Astrocyte (in vitro differentiated cells and primary cell): ENCODE measurements at regions not wholly inside any gene's neighbourhood (a gene's known extent, or its start where the extent isn't known, plus 50 kb on each side); places are given as distances from the start of the nearest gene placed in this dataset.

Experiments used
- DNase-seq: peaks from one replicate; pipeline ENCODE4 v3.0.0-alpha.2; 2010; ENCODE audit warnings: low read depth
- FAIRE-seq: peaks from 2 replicates; lab custom pipeline; 2011; peaks lifted over from hg19 to GRCh38; lab: Jason Lieb, UNC
- H2AFZ ChIP-seq: 2 replicates; pipeline ENCODE4 v1.6.0; 2012; ENCODE audit warnings: low read depth, low read length, inconsistent platforms
- H3K27ac ChIP-seq: 2 replicates; pipeline ENCODE4 v1.5.1; 2011; ENCODE audit warnings: low read depth, low read length, inconsistent platforms
- H3K27me3 ChIP-seq: 2 replicates; pipeline ENCODE4 v1.6.0; 2011; ENCODE audit warnings: low read length, inconsistent platforms; ENCODE audit not compliant: insufficient read depth
- H3K36me3 ChIP-seq: 2 replicates; pipeline ENCODE4 v1.5.1; 2011; ENCODE audit warnings: low read length, inconsistent platforms; ENCODE audit not compliant: insufficient read depth
- H3K4me1 ChIP-seq: 2 replicates; pipeline ENCODE4 v1.5.1; 2011; ENCODE audit warnings: low read length, inconsistent platforms; ENCODE audit not compliant: insufficient read depth
- H3K4me2 ChIP-seq: 2 replicates; pipeline ENCODE4 v1.6.0; 2012; ENCODE audit warnings: low read length, inconsistent platforms
- H3K4me3 ChIP-seq: 2 replicates; pipeline ENCODE4 v1.5.1; 2011; ENCODE audit warnings: low read depth, mild to moderate bottlenecking, low read length, inconsistent platforms; ENCODE audit not compliant: insufficient read depth
- H3K79me2 ChIP-seq: 2 replicates; pipeline ENCODE4 v1.6.0; 2012; ENCODE audit warnings: mild to moderate bottlenecking, low read length, inconsistent platforms; ENCODE audit not compliant: insufficient read depth
- H3K9ac ChIP-seq: 2 replicates; pipeline ENCODE4 v1.6.0; 2012; ENCODE audit warnings: mild to moderate bottlenecking, low read length, inconsistent platforms
- H3K9me3 ChIP-seq: 2 replicates; pipeline ENCODE4 v1.5.1; 2012; ENCODE audit warnings: low read depth, mild to moderate bottlenecking, low read length, inconsistent platforms; ENCODE audit not compliant: insufficient read depth
- H4K20me1 ChIP-seq: 2 replicates; pipeline ENCODE4 v1.6.0; 2012; ENCODE audit warnings: low read length, inconsistent platforms; ENCODE audit not compliant: insufficient read depth
- H3K27ac Mint-ChIP-seq: one replicate; pipeline ENCODE4 v1.8.0; 2021; ENCODE audit warnings: mild to moderate bottlenecking, mixed read lengths; ENCODE audit not compliant: unreplicated experiment
- H3K27me3 Mint-ChIP-seq: one replicate; pipeline ENCODE4 v1.8.0; 2021; ENCODE audit warnings: low read depth, mixed read lengths; ENCODE audit not compliant: unreplicated experiment
- H3K36me3 Mint-ChIP-seq: one replicate; pipeline ENCODE4 v1.8.0; 2021; ENCODE audit warnings: low read depth, mixed read lengths; ENCODE audit not compliant: unreplicated experiment
- H3K4me1 Mint-ChIP-seq: one replicate; pipeline ENCODE4 v1.8.0; 2021; ENCODE audit warnings: low read depth, mixed read lengths; ENCODE audit not compliant: unreplicated experiment
- H3K4me3 Mint-ChIP-seq: one replicate; pipeline ENCODE4 v1.8.0; 2021; ENCODE audit warnings: mild to moderate bottlenecking, moderate library complexity, mixed read lengths; ENCODE audit not compliant: unreplicated experiment
- H3K9me3 Mint-ChIP-seq: one replicate; pipeline ENCODE4 v1.8.0; 2021; ENCODE audit warnings: mild to moderate bottlenecking, mixed read lengths; ENCODE audit not compliant: unreplicated experiment
- EZH2 ChIP-seq: IDR thresholded peaks from 2 replicates; pipeline ENCODE4 v1.6.1; 2012; ENCODE audit warnings: mild to moderate bottlenecking, low read length, inconsistent platforms; ENCODE audit not compliant: insufficient read depth
- TF ChIP-seq, protein P1 (sequence below): IDR thresholded peaks from 2 replicates; pipeline ENCODE4 v1.5.1; 2011; ENCODE audit warnings: low read depth, mild to moderate bottlenecking, inconsistent platforms, low read length, moderate library complexity; ENCODE audit not compliant: insufficient read depth

- H3K4me2 ChIP-seq, result no peak overlapping the region
- DNase-seq (no peak), FAIRE-seq (no peak)
- H3K4me1 Mint-ChIP-seq, result no peaks in the 10 kb centered on the region
- H3K79me2 ChIP-seq, result no peaks in the 10 kb centered on the region
- H3K27me3 ChIP-seq, result no peaks in the 10 kb centered on the region
- no peak overlapping the region for H3K4me3 ChIP-seq
- H3K9me3 ChIP-seq, result no peaks in the 10 kb centered on the region
- no peaks in the 10 kb centered on the region for H3K36me3 Mint-ChIP-seq
- peaks cover 1% of the 10 kb centered on the region for H3K9me3 Mint-ChIP-seq
- H4K20me1 ChIP-seq, result no peaks in the 10 kb centered on the region
- no peak overlapping the region for H3K9ac ChIP-seq
- H3K4me3 Mint-ChIP-seq, result no peak overlapping the region
- H3K27ac Mint-ChIP-seq, result no peak overlapping the region
- no peak overlapping the region for H3K27ac ChIP-seq
- no peaks in the 10 kb centered on the region for H3K4me1 ChIP-seq
- TF ChIP-seq EZH2, result no peak
- TF ChIP-seq, protein P1, sequence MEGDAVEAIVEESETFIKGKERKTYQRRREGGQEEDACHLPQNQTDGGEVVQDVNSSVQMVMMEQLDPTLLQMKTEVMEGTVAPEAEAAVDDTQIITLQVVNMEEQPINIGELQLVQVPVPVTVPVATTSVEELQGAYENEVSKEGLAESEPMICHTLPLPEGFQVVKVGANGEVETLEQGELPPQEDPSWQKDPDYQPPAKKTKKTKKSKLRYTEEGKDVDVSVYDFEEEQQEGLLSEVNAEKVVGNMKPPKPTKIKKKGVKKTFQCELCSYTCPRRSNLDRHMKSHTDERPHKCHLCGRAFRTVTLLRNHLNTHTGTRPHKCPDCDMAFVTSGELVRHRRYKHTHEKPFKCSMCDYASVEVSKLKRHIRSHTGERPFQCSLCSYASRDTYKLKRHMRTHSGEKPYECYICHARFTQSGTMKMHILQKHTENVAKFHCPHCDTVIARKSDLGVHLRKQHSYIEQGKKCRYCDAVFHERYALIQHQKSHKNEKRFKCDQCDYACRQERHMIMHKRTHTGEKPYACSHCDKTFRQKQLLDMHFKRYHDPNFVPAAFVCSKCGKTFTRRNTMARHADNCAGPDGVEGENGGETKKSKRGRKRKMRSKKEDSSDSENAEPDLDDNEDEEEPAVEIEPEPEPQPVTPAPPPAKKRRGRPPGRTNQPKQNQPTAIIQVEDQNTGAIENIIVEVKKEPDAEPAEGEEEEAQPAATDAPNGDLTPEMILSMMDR, result no peak
- H3K27me3 Mint-ChIP-seq, result no peaks in the 10 kb centered on the region
- H2AFZ ChIP-seq, result no peak overlapping the region
- no peaks in the 10 kb centered on the region for H3K36me3 ChIP-seq
Observed at GRCh38 chr9:24625097-24625496, 79.4 kb upstream of the IZUMO3 start.

DNA sequence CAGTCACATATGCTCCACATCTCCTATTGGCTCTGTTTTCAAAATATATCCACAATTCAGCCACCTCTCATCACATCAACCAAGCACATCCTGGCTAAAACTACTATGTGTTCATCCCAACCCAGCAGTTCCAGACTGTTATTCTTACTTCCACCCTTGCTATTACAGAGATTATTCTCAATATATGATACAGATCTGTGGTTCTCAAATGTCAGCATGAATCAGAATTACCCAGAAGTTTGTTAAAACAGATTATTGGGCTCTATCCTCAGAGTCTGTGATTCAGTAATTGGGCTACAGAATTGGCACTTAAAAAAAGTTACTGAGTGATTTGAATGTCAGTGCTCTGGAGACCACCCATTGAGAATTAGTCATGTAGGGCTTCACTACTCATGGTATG lies 78.8 kb upstream of the IZUMO3 start:
- no peaks in the 10 kb centered on the region for H3K36me3 Mint-ChIP-seq
- no peak overlapping the region for H3K27ac Mint-ChIP-seq
- peaks cover 1% of the 10 kb centered on the region for H3K9me3 Mint-ChIP-seq
- H3K4me1 Mint-ChIP-seq, result no peaks in the 10 kb centered on the region
- Histone ChIP-seq H4K20me1 (no peaks in the 10 kb centered on the region), H3K4me2 (no peak overlapping the region), H2AFZ (no peak overlapping the region), H3K79me2 (no peaks in the 10 kb centered on the region), H3K9ac (no peak overlapping the region), H3K4me3 (no peak overlapping the region), H3K4me1 (no peaks in the 10 kb centered on the region), H3K9me3 (no peaks in the 10 kb centered on the region), H3K27me3 (no peaks in the 10 kb centered on the region), H3K27ac (no peak overlapping the region), H3K36me3 (no peaks in the 10 kb centered on the region)
- no peak overlapping the region for H3K4me3 Mint-ChIP-seq
- FAIRE-seq (no peak), DNase-seq (no peak)
- TF ChIP-seq EZH2, result no peak
- TF ChIP-seq, protein P1, result no peak
- no peaks in the 10 kb centered on the region for H3K27me3 Mint-ChIP-seq

- no peak overlapping the region for H3K4me3 Mint-ChIP-seq
- H3K36me3 ChIP-seq, result no peaks in the 10 kb centered on the region
- no peaks in the 10 kb centered on the region for H3K36me3 Mint-ChIP-seq
Observed at GRCh38 chr9:24620741-24621140, 75.0 kb upstream of the IZUMO3 start.

More at GRCh38 chr9:24620741-24621140, 75.0 kb upstream of the IZUMO3 start:
- no peak overlapping the region for H3K4me3 ChIP-seq
- H2AFZ ChIP-seq, result no peak overlapping the region
- H3K4me1 ChIP-seq, result no peaks in the 10 kb centered on the region
- H4K20me1 ChIP-seq, result no peaks in the 10 kb centered on the region
- TF ChIP-seq EZH2, result no peak
- TF ChIP-seq, protein P1, result no peak
- no peaks in the 10 kb centered on the region for H3K27me3 ChIP-seq
- Mint-ChIP-seq H3K4me1 (no peaks in the 10 kb centered on the region), H3K9me3 (no peaks in the 10 kb centered on the region), H3K27ac (no peak overlapping the region), H3K27me3 (no peaks in the 10 kb centered on the region)
- DNase-seq (no peak), FAIRE-seq (no peak)
- no peaks in the 10 kb centered on the region for H3K79me2 ChIP-seq
- H3K9me3 ChIP-seq, result no peaks in the 10 kb centered on the region
- H3K27ac ChIP-seq, result no peak overlapping the region
- no peak overlapping the region for H3K9ac ChIP-seq
- no peak overlapping the region for H3K4me2 ChIP-seq
